GM12873 (cell line): ENCODE measurements at regions not wholly inside any gene's neighbourhood (a gene's known extent, or its start where the extent isn't known, plus 50 kb on each side); places are given as distances from the start of the nearest gene placed in this dataset.

Source experiments
- CTCF ChIP-seq: IDR thresholded peaks from 2 replicates; pipeline ENCODE4 v1.5.1; 2012; ENCODE audit warnings: low read depth, mild to moderate bottlenecking, moderate library complexity, low read length, control low read depth; ENCODE audit not compliant: insufficient read depth; ENCODE audit errors: missing control alignments

GRCh38 chr12:71385155-71385554 lies 54.4 kb upstream of the LGR5 start:
- TF ChIP-seq CTCF = no peak

GRCh38 chr12:71371122-71371521 lies 68.5 kb upstream of the LGR5 start:
- no peak for TF ChIP-seq CTCF

- TF ChIP-seq CTCF = no peak
Observed at GRCh38 chr12:71360013-71360412, 79.6 kb upstream of the LGR5 start.

GRCh38 chr12:71356569-71356968 lies 83.0 kb upstream of the LGR5 start:
- TF ChIP-seq CTCF = no peak

- TF ChIP-seq CTCF = no peak
Observed at GRCh38 chr12:71354871-71355270, 84.7 kb upstream of the LGR5 start.

GRCh38 chr12:71353607-71354006 lies 86.0 kb upstream of the LGR5 start:
- TF ChIP-seq CTCF = no peak

GRCh38 chr12:71349950-71350349 lies 89.6 kb upstream of the LGR5 start:
- TF ChIP-seq CTCF = no peak
